Pancreas (tissue), 10 donors: ENCODE measurements at regions not wholly inside any gene's neighbourhood (a gene's known extent, or its start where the extent isn't known, plus 50 kb on each side); places are given as distances from the start of the nearest gene placed in this dataset.

Experiments used
- ATAC-seq, 4 donors: fragments of 200-7000 bp; cut with Tn5 transposase; one replicate each; pipeline versions ENCODE4 v1.8.0 to v1.9.1; 2020; ENCODE audit warnings: mild to moderate bottlenecking in 4 of 4, moderate library complexity in 4 of 4
- DNase-seq, 6 donors: peaks; one replicate each; pipeline ENCODE4 v3.0.0-alpha.2; 2020
- FAIRE-seq: peaks from 2 replicates; lab custom pipeline; 2012; peaks lifted over from hg19 to GRCh38; lab: Jason Lieb, UNC
- H3K27ac ChIP-seq, 4 donors: fragments of 200-600 bp; sonication (generic); 1 replicate in 3 of 4; 2 replicates in 1 of 4; pipeline versions ENCODE4 v1.5.0 to v1.8.0; 2020
- H3K27me3 ChIP-seq, 4 donors: fragments of 200-600 bp; one replicate each; pipeline ENCODE4 v1.8.0; 2021
- H3K36me3 ChIP-seq, 3 donors: fragments of 200-600 bp; sonication (generic) in 1 of 3; one replicate each; pipeline versions ENCODE4 v1.5.0 to v1.8.0; 2020 to 2021
- H3K4me1 ChIP-seq, 3 donors: fragments of 200-600 bp; one replicate each; pipeline ENCODE4 v1.8.0; 2021
- H3K4me3 ChIP-seq, 4 donors: fragments of 200-600 bp; sonication (generic) in 2 of 4; one replicate each; pipeline versions ENCODE4 v1.5.0 to v1.8.0; 2020 to 2021
- H3K9me3 ChIP-seq, 4 donors: fragments of 200-600 bp; one replicate each; pipeline ENCODE4 v1.8.0; 2021
- WGBS, 2 donors: extraction: QIAGEN DNeasy Blood & Tissue Kit; methylation state at CpG; one replicate each; pipeline ENCODE4 v1.1.7; 2013; 5-methylcytosine and 5-hydroxymethylcytosine counted together
- intact Hi-C, 3 donors: fragments of 100-400 bp; cut with DNase I; formaldehyde crosslinking; loops; one replicate each; pipeline versions ENCODE4 v1.11.1 to v1.14.2; 2022
- TF ChIP-seq, protein P1 (sequence below), 4 donors: fragments of 200-600 bp; sonication (generic) in 3 of 4; IDR thresholded peaks; one replicate each; pipeline versions ENCODE4 v1.5.0 to v1.8.0; 2021; ENCODE audit warnings: antibody characterized with exemption in 4 of 4
- donor health status: healthy with polysubstance abuse.
- donor health status: DM: no; HTN: no; CAD: no; lungs with moderate emphysema.
- donor health status: DM: no; HTN: no; CAD: no.
- donor health status: control.
- donor health status: control.
- donor health status: Bipolar disorder and iron deficiency.
- donor health status: DM: yes; HTN: yes; CAD: no.
- donor health status: DM: no; HTN: no; CAD: no.
- donor health status: DM: no; HTN: no; CAD: no.
- donor health status: DM: yes; HTN: yes; CAD: no.

DNA sequence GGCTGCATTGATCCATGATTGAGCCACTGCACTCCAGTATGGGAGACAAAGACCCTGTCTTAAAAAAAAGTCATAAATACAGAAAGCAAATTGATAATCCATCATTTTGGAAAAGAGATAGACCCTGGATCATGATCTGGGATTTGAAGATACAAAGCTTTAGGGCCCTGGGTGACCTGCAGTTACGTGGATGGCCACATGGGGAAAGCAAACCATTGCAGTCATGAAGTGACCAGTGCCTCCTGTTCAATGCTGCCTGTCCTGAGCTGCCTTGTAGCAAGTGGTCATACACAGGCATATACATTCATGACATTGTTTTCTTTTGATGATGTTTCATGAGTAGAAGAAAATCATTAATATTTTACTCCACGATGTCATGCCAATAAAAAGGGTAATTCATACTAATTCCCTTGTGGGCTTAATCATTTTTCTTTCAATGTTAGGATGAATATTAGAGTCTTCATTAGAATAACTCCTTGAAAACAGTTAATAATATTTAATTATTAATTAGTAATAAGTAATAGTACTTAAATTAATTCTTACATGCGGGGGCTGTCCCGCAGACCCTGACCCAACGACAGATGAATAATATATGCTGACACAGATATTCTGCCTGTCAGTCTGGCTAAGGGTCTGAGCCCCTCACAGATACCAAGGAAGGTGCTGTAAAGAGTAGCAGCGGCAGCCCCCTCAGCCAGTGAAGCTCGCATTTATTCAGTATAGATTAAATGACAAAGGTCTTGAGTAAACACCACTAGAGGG is 109.0 kb upstream of the UNC13C start:
- intact Hi-C loops: no loop called here
- no peaks in the 10 kb centered on the region for H3K9me3 ChIP-seq
- H3K4me3 ChIP-seq: no peak overlapping the region
- no peak for FAIRE-seq
- ATAC-seq: no peak
- no peaks in the 10 kb centered on the region for H3K4me1 ChIP-seq
- DNase-seq: no peak
- H3K27me3 ChIP-seq: no peaks in the 10 kb centered on the region
- no peak overlapping the region for H3K27ac ChIP-seq
- TF ChIP-seq, protein P1, sequence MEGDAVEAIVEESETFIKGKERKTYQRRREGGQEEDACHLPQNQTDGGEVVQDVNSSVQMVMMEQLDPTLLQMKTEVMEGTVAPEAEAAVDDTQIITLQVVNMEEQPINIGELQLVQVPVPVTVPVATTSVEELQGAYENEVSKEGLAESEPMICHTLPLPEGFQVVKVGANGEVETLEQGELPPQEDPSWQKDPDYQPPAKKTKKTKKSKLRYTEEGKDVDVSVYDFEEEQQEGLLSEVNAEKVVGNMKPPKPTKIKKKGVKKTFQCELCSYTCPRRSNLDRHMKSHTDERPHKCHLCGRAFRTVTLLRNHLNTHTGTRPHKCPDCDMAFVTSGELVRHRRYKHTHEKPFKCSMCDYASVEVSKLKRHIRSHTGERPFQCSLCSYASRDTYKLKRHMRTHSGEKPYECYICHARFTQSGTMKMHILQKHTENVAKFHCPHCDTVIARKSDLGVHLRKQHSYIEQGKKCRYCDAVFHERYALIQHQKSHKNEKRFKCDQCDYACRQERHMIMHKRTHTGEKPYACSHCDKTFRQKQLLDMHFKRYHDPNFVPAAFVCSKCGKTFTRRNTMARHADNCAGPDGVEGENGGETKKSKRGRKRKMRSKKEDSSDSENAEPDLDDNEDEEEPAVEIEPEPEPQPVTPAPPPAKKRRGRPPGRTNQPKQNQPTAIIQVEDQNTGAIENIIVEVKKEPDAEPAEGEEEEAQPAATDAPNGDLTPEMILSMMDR (IDR thresholded peaks at IDR 0.05): no peak
- 89 to 90% methylated on average over 7 of the region's 7 CpGs for WGBS, 2 donors
- no peaks in the 10 kb centered on the region for H3K36me3 ChIP-seq

DNA sequence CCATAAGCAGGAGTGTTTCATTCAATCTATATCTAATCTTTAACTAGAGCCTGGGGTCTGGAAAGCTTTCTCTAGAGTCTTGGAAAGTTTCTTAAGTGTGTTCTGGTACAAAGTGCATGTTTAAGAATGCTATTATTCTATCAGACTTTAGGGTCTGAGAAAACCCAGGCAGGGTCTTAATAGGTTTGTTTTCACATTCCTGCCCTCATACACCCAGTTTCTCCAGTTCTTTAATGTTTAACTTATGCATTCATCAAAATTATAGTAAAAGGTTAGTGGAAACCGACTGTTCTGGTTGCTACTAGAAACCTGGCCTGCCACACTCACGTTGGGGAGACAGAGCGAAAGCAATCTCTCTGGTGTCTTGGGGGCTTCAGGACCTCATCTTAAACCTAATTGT is 102.9 kb upstream of the WDR72 start:
- Histone ChIP-seq H3K27ac (no peak overlapping the region), H3K4me1 (no peaks in the 10 kb centered on the region), H3K36me3 (no peaks in the 10 kb centered on the region), H3K9me3 (no peaks in the 10 kb centered on the region), H3K27me3 (no peaks in the 10 kb centered on the region), H3K4me3 (no peak overlapping the region)
- TF ChIP-seq, protein P1 (IDR thresholded peaks at IDR 0.05): no peak
- ATAC-seq (no peak), DNase-seq (no peak), FAIRE-seq (no peak)
- whole genome bisulfite sequencing, 2 donors: 38 to 46% methylated on average over 3 of the region's 3 CpGs
- intact Hi-C loops: no loop called here

GRCh38 chr15:53861792-53862191 is 102.3 kb upstream of the WDR72 start:
- TF ChIP-seq, protein P1 (IDR thresholded peaks at IDR 0.05): no peak
- Histone ChIP-seq H3K27ac (no peak overlapping the region), H3K36me3 (no peaks in the 10 kb centered on the region), H3K4me3 (no peak overlapping the region), H3K27me3 (no peaks in the 10 kb centered on the region), H3K9me3 (no peaks in the 10 kb centered on the region), H3K4me1 (no peaks in the 10 kb centered on the region)
- 53 to 60% methylated on average over 2 of the region's 2 CpGs for WGBS, 2 donors
- no peak for DNase-seq
- ATAC-seq: no peak
- intact Hi-C loops: no loop called here
- no peak for FAIRE-seq

- Histone ChIP-seq H3K4me3 (no peak overlapping the region), H3K27me3 (no peaks in the 10 kb centered on the region), H3K27ac (no peak overlapping the region), H3K4me1 (no peaks in the 10 kb centered on the region), H3K36me3 (no peaks in the 10 kb centered on the region), H3K9me3 (no peaks in the 10 kb centered on the region)
- TF ChIP-seq, protein P1 (IDR thresholded peaks at IDR 0.05): no peak
- FAIRE-seq: no peak
- 66 to 73% methylated on average over 7 of the region's 7 CpGs for WGBS, 2 donors
- no peak for ATAC-seq
- intact Hi-C loops: no loop called here
- DNase-seq: no peak
Measured at GRCh38 chr15:53851110-53851848, 91.8 kb upstream of the WDR72 start.

- ATAC-seq (no peak), DNase-seq (no peak), FAIRE-seq (no peak)
- WGBS, 2 donors: 59 to 75% methylated on average over 2 of the region's 2 CpGs
- H3K4me3 ChIP-seq: no peak overlapping the region
- H3K4me1 ChIP-seq: no peaks in the 10 kb centered on the region
- H3K27me3 ChIP-seq: no peaks in the 10 kb centered on the region
- H3K9me3 ChIP-seq: no peaks in the 10 kb centered on the region
- H3K36me3 ChIP-seq: no peaks in the 10 kb centered on the region
- H3K27ac ChIP-seq: no peak overlapping the region
- intact Hi-C loops: no loop called here
- TF ChIP-seq, protein P1 (IDR thresholded peaks at IDR 0.05): no peak
Measured at GRCh38 chr15:53847745-53848144, 88.3 kb upstream of the WDR72 start.
